GM12878 (cell line): ENCODE measurements at regions not wholly inside any gene's neighbourhood (a gene's known extent, or its start where the extent isn't known, plus 50 kb on each side); places are given as distances from the start of the nearest gene placed in this dataset.

ENCODE experiments used
- ATAC-seq: fragments of 200-7000 bp; cut with Tn5 transposase; 3 replicates; pipeline ENCODE4 v1.9.1; 2020; ENCODE audit warnings: mild to moderate bottlenecking, moderate library complexity
- BruUV-seq: library from RNA; stranded (reverse); fragments of 400-500 nt; replicated peaks from 2 replicates; lab custom pipeline; 2021; lab: Mats Ljungman, UMichigan
- CTCF ChIA-PET: fragments of 300-600 bp; sonication (Branson Sonifier 250); formaldehyde crosslinking; extraction: SDS; loops from one replicate; lab custom pipeline; 2021; ENCODE audit warnings: inconsistent platforms; lab: Yijun Ruan, JAX
- POLR2A ChIA-PET: fragments of 350-600 bp; formaldehyde crosslinking; extraction: SDS; loops from one replicate; lab custom pipeline; 2021; ENCODE audit warnings: inconsistent platforms; lab: Charles Lee
- RAD21 ChIA-PET: fragments of 300-600 bp; sonication (Branson Sonifier 250); formaldehyde crosslinking; loops from one replicate; lab custom pipeline; 2023; ENCODE audit warnings: antibody characterized with exemption; ENCODE audit not compliant: unreplicated experiment; lab: Charles Lee
- SMC1A ChIA-PET: fragments of 300-600 bp; sonication (Branson Sonifier 250); formaldehyde crosslinking; loops from one replicate; lab custom pipeline; 2023; ENCODE audit not compliant: unreplicated experiment, uncharacterized antibody; lab: Charles Lee
- DNase-seq: peaks from one replicate; pipeline ENCODE4 v3.0.0-alpha.2; 2011; ENCODE audit warnings: low read depth, low spot score
- FAIRE-seq: peaks from 3 replicates; lab custom pipeline; 2011; peaks lifted over from hg19 to GRCh38; lab: Jason Lieb, UNC
- H2AFZ ChIP-seq: 2 replicates; pipeline ENCODE4 v1.6.0; 2011; ENCODE audit warnings: low read depth, low read length, control low read depth; ENCODE audit not compliant: control insufficient read depth
- H3K27ac ChIP-seq: 2 replicates; pipeline ENCODE4 v1.5.1; 2011; ENCODE audit warnings: control low read depth; ENCODE audit not compliant: control insufficient read depth, insufficient read depth
- H3K27me3 ChIP-seq, 2 experiments: replicated peaks in 1 of 2; 2 replicates each; pipeline versions ENCODE4 v1.6.0 to v1.6.1; 2011; ENCODE audit warnings: low read length in 1 of 2; ENCODE audit not compliant: control insufficient read depth in 2 of 2, insufficient read depth in 2 of 2
- H3K36me3 ChIP-seq, 2 experiments: 2 replicates each; pipeline ENCODE4 v1.5.1; 2011; ENCODE audit warnings: low read length in 1 of 2; ENCODE audit not compliant: control insufficient read depth in 2 of 2, insufficient read depth in 2 of 2
- H3K4me1 ChIP-seq: 2 replicates; pipeline ENCODE4 v1.6.1; 2011; ENCODE audit warnings: mild to moderate bottlenecking, low read length, moderate library complexity, mixed read lengths; ENCODE audit not compliant: control insufficient read depth, insufficient read depth
- H3K4me2 ChIP-seq: 2 replicates; pipeline ENCODE4 v1.6.0; 2011; ENCODE audit warnings: control low read depth; ENCODE audit not compliant: control insufficient read depth, insufficient read depth
- H3K4me3 ChIP-seq: fragments of 200-600 bp; sonication (generic); 2 replicates; pipeline ENCODE4 v1.5.1; 2016
- H3K79me2 ChIP-seq: 2 replicates; pipeline ENCODE4 v1.6.0; 2011; ENCODE audit warnings: low read length; ENCODE audit not compliant: control insufficient read depth, insufficient read depth
- H3K9ac ChIP-seq: 2 replicates; pipeline ENCODE4 v1.8.0; 2011; ENCODE audit warnings: low read length, control low read depth, mixed read lengths; ENCODE audit not compliant: control insufficient read depth, insufficient read depth
- H3K9me3 ChIP-seq: replicated peaks from 3 replicates; pipeline ENCODE4 v1.5.1; 2011; ENCODE audit warnings: mild to moderate bottlenecking, low read length; ENCODE audit not compliant: control insufficient read depth, insufficient read depth
- H4K20me1 ChIP-seq: 2 replicates; pipeline ENCODE4 v1.6.0; 2011; ENCODE audit not compliant: control insufficient read depth, insufficient read depth
- BMI1 ChIP-seq: fragments of 450-650 bp; IDR thresholded peaks from 2 replicates; pipeline ENCODE4 v1.6.1; 2016; ENCODE audit warnings: mild to moderate bottlenecking, moderate library complexity, borderline replicate concordance
- CEBPB ChIP-seq, 2 experiments: fragments of 150-350 bp in 1 of 2; IDR thresholded peaks; 2 replicates each; pipeline ENCODE4 v1.6.1; 2012 to 2014; ENCODE audit warnings: low read depth in 2 of 2, low read length in 2 of 2, borderline replicate concordance in 1 of 2, inconsistent platforms in 1 of 2
- CREM ChIP-seq: IDR thresholded peaks from 2 replicates; pipeline ENCODE4 v1.6.1; 2014; ENCODE audit warnings: antibody characterized with exemption, low read depth
- DPF2 ChIP-seq: fragments of 450-650 bp; IDR thresholded peaks from 2 replicates; pipeline ENCODE4 v1.6.1; 2017; ENCODE audit warnings: mild to moderate bottlenecking
- HDAC2 ChIP-seq: fragments of 200-600 bp; sonication (generic); IDR thresholded peaks from 2 replicates; pipeline ENCODE4 v1.6.1; 2017
- HDAC6 ChIP-seq: fragments of 200-600 bp; sonication (generic); IDR thresholded peaks from one replicate; pipeline ENCODE4 v1.8.0; 2017; ENCODE audit warnings: antibody characterized with exemption; ENCODE audit not compliant: unreplicated experiment
- HDGF ChIP-seq: fragments of 450-650 bp; IDR thresholded peaks from 2 replicates; pipeline ENCODE4 v1.6.1; 2016; ENCODE audit warnings: antibody characterized with exemption
- IKZF2 ChIP-seq, 2 experiments: fragments of 450-650 bp; IDR thresholded peaks; 2 replicates each; pipeline ENCODE4 v1.6.1; 2017; ENCODE audit warnings: mild to moderate bottlenecking in 2 of 2, moderate library complexity in 2 of 2
- MEF2A ChIP-seq: IDR thresholded peaks from 2 replicates; pipeline ENCODE4 v1.6.1; 2011; ENCODE audit warnings: low read depth, mild to moderate bottlenecking, low read length, moderate library complexity; ENCODE audit not compliant: insufficient read depth
- MYB ChIP-seq: fragments of 150-350 bp; IDR thresholded peaks from 2 replicates; pipeline ENCODE4 v1.6.1; 2014; ENCODE audit warnings: mild to moderate bottlenecking, low read depth, low read length, borderline replicate concordance
- NBN ChIP-seq: fragments of 450-650 bp; IDR thresholded peaks from 2 replicates; pipeline ENCODE4 v1.6.1; 2016
- NFYB ChIP-seq: IDR thresholded peaks from 2 replicates; pipeline ENCODE4 v1.6.1; 2011; ENCODE audit warnings: low read depth, mild to moderate bottlenecking, low read length, improper control_type of control experiment, moderate library complexity; ENCODE audit not compliant: insufficient read depth
- PAX5 ChIP-seq: IDR thresholded peaks from 2 replicates; pipeline ENCODE4 v1.6.1; 2011; ENCODE audit warnings: low read depth, low read length, borderline replicate concordance
- RAD51 ChIP-seq: fragments of 450-650 bp; IDR thresholded peaks from 2 replicates; pipeline ENCODE4 v1.6.1; 2016; ENCODE audit warnings: moderate library complexity, mild to moderate bottlenecking, inconsistent platforms
- SREBF2 ChIP-seq: IDR thresholded peaks from 2 replicates; pipeline ENCODE4 v1.6.1; 2012; ENCODE audit warnings: mild to moderate bottlenecking, low read length
- TBL1XR1 ChIP-seq: IDR thresholded peaks from 2 replicates; pipeline ENCODE4 v1.6.1; 2012; ENCODE audit warnings: low read depth, low read length, improper control_type of control experiment
- ZNF384 ChIP-seq: IDR thresholded peaks from 2 replicates; pipeline ENCODE4 v1.6.1; 2012; ENCODE audit warnings: low read depth, mild to moderate bottlenecking, low read length, improper control_type of control experiment, borderline replicate concordance
- ZZZ3 ChIP-seq: IDR thresholded peaks from 2 replicates; pipeline ENCODE4 v1.6.1; 2011; ENCODE audit warnings: low read depth; ENCODE audit not compliant: control insufficient read depth, insufficient read length
- in situ Hi-C: fragments of 300-500 bp; cut with MboI; formaldehyde crosslinking; loops from 9 replicates; pipeline ENCODE4 v1.14.3; 2018; ENCODE audit warnings: mixed read lengths
- intact Hi-C: fragments of 100-400 bp; cut with micrococcal nuclease; formaldehyde crosslinking; loops from one replicate; pipeline ENCODE4 v1.14.2; 2022; ENCODE audit not compliant: unreplicated experiment

GRCh38 chr11:33594188-33594587 lies 106.4 kb downstream of the C11orf91 start:
- CTCF ChIA-PET, result no interaction called here
- Histone ChIP-seq H3K9ac (no peak overlapping the region), H3K4me2 (no peak overlapping the region), H2AFZ (no peak overlapping the region), H3K4me1 (no peaks in the 10 kb centered on the region), H3K4me3 (no peak overlapping the region), H3K27me3 (no peaks in the 10 kb centered on the region), H3K79me2 (no peaks in the 10 kb centered on the region), H3K9me3 (no peaks in the 10 kb centered on the region; the same call in 2 of the 3 replicates), H3K36me3 (no peaks in the 10 kb centered on the region), H3K27ac (no peak overlapping the region), H4K20me1 (no peaks in the 10 kb centered on the region)
- SMC1A ChIA-PET, result no interaction called here
- intact Hi-C loops, result no loop called here
- POLR2A ChIA-PET, result no interaction called here
- no TSS peak for BruUV-seq
- RAD21 ChIA-PET, result no interaction called here
- FAIRE-seq, result no peak
- no peak for DNase-seq
- in situ Hi-C loops, result no loop called here
- no peak for ATAC-seq
- TF ChIP-seq PAX5 (no peak), MEF2A (no peak), HDAC2 (no peak), ZNF384 (no peak), CEBPB (IDR thresholded peaks at IDR 0.05; ENCODE audit: borderline replicate concordance in 1 of 2, low read depth in 2 of 2, low read length in 2 of 2) (no peak), NBN (no peak), ZZZ3 (no peak), TBL1XR1 (no peak), BMI1 (no peak), NFYB (no peak), CREM (no peak), MYB (no peak), IKZF2 (IDR thresholded peaks at IDR 0.05) (no peak), HDGF (no peak), SREBF2 (no peak), DPF2 (no peak), RAD51 (no peak), HDAC6 (no peak)
